OCI-LY7 (cell line): ENCODE measurements at regions not wholly inside any gene's neighbourhood (a gene's known extent, or its start where the extent isn't known, plus 50 kb on each side); places are given as distances from the start of the nearest gene placed in this dataset.

Experiments
- CTCF ChIP-seq: fragments of 200-600 bp; sonication (generic); conservative IDR thresholded peaks from 2 replicates; pipeline ENCODE4 v1.5.1; 2014; ENCODE audit warnings: mild to moderate bottlenecking, antibody characterized with exemption, low read length, moderate library complexity, mixed read lengths
- EZH2phosphoT487 ChIP-seq: fragments of 200-600 bp; sonication (generic); IDR thresholded peaks from 2 replicates; pipeline ENCODE4 v1.6.1; 2018; ENCODE audit warnings: low read depth, borderline replicate concordance, mild to moderate bottlenecking, mixed run types, antibody characterized with exemption, low read length, moderate library complexity, mixed read lengths

DNA sequence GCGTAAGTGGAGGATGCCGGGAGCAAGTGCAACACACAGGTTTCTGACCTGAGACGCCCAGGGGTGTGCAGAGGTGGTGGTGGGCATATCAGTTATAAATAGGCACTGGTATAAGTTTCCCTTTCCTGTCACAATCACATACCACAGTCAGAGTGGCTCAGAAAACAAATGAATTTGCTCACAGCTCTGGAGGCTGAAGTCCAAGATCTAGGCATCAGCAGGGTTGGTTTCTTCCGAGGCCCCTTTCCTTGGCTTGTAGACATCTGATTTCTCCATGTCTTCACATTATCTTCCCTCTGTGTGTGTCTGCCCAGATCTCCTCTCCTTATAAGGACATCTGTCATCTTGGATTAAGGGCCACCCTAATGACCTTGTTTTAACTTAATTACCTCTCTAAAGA lies 250.5 kb upstream of the TNRC6C start:
- TF ChIP-seq EZH2phosphoT487 (no peak), CTCF (no peak)
